ENCODE measurements at regions not wholly inside any gene's neighbourhood (a gene's known extent, or its start where the extent isn't known, plus 50 kb on each side); places are given as distances from the start of the nearest gene placed in this dataset.

DNA sequence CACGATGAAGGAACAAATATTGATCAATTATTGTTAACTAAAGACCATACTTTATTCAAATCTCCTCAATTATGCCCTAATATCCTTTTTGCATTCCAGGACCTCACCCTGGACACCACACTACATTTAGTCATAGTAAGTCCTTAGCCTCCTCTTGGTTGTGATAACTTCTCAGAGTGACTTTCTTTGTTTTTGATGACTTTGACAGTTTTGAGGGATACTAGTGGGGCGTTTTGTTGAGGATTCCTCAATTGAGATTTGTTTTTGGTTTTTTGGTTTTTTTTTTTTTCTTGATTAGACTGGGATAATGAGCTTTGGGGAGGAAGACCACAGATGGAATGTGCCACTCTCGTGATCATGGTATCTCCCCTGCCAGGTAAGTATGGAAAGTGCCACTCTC, 105.5 kb downstream of the SOX9 start:
- Mint-ChIP-seq H3K27ac (no peak overlapping the region), H3K36me3 (peaks cover 2% of the 10 kb centered on the region), H3K4me3 (no peak overlapping the region), H3K27me3 (no peaks in the 10 kb centered on the region), H3K4me1 (no peaks in the 10 kb centered on the region), H3K9me3 (peaks cover 0 to 6% (median 4%) of the 10 kb centered on the region in 3 donors)

DNA sequence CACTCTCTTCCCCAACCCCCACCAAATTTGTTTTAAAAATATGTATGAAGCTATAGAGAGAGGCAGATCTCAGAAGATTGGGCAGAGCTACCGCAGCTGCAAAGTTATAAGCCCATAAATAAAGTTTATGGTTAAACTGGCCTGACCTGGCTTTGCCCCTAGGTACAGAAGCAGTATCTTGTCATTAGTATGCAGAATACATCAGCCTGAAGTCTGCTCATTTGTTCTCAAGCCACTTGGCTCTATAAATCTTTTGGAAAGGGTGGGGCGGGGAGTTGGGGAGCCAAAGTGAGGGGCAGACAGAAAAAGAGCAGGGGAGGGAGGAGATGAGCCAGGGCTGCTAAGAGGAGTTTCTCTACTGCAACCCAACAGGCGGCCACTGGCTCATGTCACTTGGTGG, 113.2 kb downstream of the SOX9 start:
- Mint-ChIP-seq H3K4me1 (no peaks in the 10 kb centered on the region), H3K4me3 (no peak overlapping the region), H3K27ac (no peak overlapping the region), H3K36me3 (no peaks in the 10 kb centered on the region), H3K9me3 (peaks cover 2 to 3% (median 2%) of the 10 kb centered on the region in 3 donors), H3K27me3 (peaks cover 3% of the 10 kb centered on the region)

DNA sequence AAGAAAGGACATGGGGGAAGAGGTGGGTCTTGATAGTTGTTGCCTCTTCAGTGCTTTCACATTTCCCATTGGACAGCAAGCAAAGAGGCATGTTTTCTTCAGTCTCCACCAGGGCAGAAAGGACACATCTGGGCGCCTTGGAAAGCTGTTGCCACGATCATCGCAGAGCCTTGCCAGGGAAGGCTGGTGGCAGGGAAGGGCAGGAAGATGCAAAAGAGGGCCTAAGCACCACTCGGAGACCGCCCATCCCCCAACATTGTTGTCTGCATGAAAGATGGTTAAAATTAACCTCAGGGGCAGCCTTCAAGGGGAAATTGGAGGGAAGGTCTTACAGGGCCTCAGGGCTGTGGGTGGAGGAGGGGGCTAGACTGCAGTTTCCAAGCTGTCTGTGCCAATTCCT, 114.2 kb downstream of the SOX9 start:
- H3K4me1 Mint-ChIP-seq, result no peaks in the 10 kb centered on the region

DNA sequence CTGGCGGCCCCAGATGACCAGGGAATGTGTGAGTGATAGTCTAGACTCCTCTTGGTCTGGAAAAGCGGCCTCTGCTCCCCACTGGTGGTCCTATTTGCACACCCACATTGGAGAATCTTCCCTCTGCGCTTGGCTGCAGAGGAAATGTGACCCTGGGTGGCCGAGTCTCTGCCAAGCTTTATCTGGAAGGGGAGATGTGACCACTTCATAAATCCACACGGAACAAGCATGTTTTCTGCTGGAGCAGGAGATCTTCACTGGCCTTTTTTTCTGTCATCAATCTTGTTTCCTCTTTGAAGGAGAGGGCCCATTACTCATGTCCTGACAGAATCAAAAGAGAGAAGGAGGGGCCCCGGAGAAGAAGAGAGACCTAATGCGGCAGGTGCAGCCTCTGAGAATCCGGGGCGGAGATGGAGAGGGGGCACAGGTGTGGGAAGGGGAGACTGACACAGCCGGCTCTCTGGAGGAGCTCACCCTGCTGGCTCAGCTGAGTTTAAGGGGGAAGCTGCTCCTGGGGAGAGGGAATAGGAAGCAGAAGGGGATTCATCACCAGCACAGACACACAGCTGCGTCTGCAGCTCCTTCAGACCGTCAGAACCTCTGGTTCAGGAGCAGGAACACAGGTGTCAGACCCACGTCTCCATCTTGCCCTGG, 116.3 kb downstream of the SOX9 start:
- peaks cover 0 to 4% (median 3%) of the 10 kb centered on the region in 3 donors for H3K9me3 Mint-ChIP-seq
- no peak overlapping the region for H3K27ac Mint-ChIP-seq
- H3K36me3 Mint-ChIP-seq, result no peaks in the 10 kb centered on the region
- peaks cover 3% of the 10 kb centered on the region for H3K27me3 Mint-ChIP-seq
- H3K4me3 Mint-ChIP-seq, result no peak overlapping the region
- H3K4me1 Mint-ChIP-seq, result no peaks in the 10 kb centered on the region

More for the DNA sequence above, 114.2 kb downstream of the SOX9 start:
- Mint-ChIP-seq H3K27me3 (peaks cover 3% of the 10 kb centered on the region), H3K36me3 (no peaks in the 10 kb centered on the region), H3K4me3 (no peak overlapping the region), H3K27ac (no peak overlapping the region), H3K9me3 (peaks cover 2 to 5% (median 3%) of the 10 kb centered on the region in 3 donors)

DNA sequence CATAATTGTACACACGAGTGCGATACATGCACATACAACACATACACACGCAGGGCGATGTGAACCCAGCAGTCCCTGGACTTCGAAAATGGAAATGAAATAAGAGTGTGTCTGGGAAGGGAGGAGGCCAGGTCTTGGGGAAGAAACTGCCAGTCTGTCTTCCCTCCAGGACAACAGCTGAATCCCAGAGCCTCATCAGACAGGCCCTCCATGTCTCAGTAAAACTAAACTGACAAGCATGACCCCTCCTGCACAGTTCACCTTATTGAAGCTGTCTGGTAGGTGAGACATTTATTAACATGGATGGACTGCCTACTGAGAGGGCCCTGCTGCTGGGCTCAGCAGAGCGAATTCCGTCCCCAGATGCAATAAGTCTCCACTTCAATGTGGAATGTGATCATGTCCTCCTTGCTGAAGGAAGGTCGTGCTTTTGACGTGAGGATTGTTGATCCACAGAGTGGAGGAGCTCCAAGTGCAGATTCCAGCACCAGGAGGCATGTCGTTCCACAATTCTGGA, 117.4 kb downstream of the SOX9 start:
- no peaks in the 10 kb centered on the region for H3K4me1 Mint-ChIP-seq
- no peak overlapping the region for H3K27ac Mint-ChIP-seq

DNA sequence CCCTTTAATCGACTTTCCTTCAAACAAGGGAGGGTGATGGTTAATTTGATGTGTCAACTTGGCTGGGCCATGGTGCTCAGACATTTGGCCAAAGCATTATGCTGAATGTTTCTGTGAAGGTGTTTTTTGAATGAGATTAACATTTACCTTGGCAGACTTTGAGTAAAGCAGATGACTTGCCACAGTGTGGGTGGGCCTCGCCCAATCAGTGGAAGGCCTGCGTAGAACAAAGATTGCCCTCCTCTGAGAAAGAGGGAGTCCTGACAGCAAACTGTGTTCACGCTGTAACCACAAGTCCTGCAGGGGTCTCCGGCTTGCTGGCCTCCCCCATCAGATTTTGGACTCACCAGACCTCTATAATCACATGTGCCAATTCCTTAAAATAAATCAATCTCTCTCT, 118.7 kb downstream of the SOX9 start:
- Mint-ChIP-seq H3K27ac (no peak overlapping the region), H3K27me3 (peaks cover 3% of the 10 kb centered on the region), H3K4me3 (no peak overlapping the region), H3K36me3 (no peaks in the 10 kb centered on the region), H3K9me3 (peaks cover 5 to 9% (median 7%) of the 10 kb centered on the region in 3 donors), H3K4me1 (no peaks in the 10 kb centered on the region)

More for the DNA sequence above, 117.4 kb downstream of the SOX9 start:
- peaks cover 3 to 6% (median 3%) of the 10 kb centered on the region in 3 donors for H3K9me3 Mint-ChIP-seq
- no peak overlapping the region for H3K4me3 Mint-ChIP-seq
- no peaks in the 10 kb centered on the region for H3K36me3 Mint-ChIP-seq
- H3K27me3 Mint-ChIP-seq, result peaks cover 3% of the 10 kb centered on the region

DNA sequence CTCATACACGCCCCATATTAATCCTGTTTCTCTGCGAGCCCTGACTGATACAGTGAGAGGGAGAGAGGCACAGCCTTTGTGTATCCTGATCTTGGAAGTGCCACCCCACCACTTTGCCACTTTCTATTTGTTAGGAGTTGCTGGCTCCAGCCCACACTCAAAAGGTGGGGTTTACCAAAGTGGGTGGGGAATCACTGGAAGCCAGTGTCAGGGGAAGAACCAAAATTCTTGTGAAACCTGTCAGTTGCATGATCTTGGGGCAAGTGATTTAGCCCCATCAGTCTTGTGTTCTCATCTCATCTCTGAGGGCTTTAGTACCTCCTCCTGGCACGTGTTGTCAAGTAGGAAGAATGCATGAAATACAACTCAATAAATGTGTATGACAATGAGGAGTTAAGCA, 119.5 kb downstream of the SOX9 start:
- H3K27ac Mint-ChIP-seq, result no peak overlapping the region
- H3K4me3 Mint-ChIP-seq, result no peak overlapping the region
- H3K9me3 Mint-ChIP-seq, result peaks cover 5 to 9% (median 7%) of the 10 kb centered on the region in 3 donors
- H3K36me3 Mint-ChIP-seq, result no peaks in the 10 kb centered on the region
- peaks cover 3% of the 10 kb centered on the region for H3K27me3 Mint-ChIP-seq
- no peaks in the 10 kb centered on the region for H3K4me1 Mint-ChIP-seq

DNA sequence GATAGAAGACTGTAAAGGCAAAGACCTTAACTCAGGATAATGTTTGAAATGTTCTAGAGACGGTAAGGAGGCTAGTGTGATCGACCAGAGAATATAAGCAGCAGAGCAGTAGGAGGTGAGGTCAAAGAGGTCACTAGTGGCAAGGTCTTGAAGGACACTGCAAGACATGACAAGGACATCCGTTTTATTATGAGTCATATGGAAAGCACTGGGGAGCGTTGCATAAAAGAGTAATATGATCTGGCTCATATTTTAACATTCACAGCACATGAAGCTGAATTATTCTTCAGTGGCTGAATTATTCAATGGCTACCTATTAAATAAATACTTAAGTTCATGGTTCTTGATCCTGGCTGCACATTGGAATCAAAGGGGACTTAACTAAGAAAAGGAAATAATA, 123.7 kb downstream of the SOX9 start:
- no peaks in the 10 kb centered on the region for H3K27me3 Mint-ChIP-seq
- no peak overlapping the region for H3K27ac Mint-ChIP-seq
- no peak overlapping the region for H3K4me3 Mint-ChIP-seq
- H3K4me1 Mint-ChIP-seq, result no peaks in the 10 kb centered on the region
- H3K9me3 Mint-ChIP-seq, result peaks cover 4 to 9% (median 8%) of the 10 kb centered on the region in 3 donors
- H3K36me3 Mint-ChIP-seq, result no peaks in the 10 kb centered on the region

DNA sequence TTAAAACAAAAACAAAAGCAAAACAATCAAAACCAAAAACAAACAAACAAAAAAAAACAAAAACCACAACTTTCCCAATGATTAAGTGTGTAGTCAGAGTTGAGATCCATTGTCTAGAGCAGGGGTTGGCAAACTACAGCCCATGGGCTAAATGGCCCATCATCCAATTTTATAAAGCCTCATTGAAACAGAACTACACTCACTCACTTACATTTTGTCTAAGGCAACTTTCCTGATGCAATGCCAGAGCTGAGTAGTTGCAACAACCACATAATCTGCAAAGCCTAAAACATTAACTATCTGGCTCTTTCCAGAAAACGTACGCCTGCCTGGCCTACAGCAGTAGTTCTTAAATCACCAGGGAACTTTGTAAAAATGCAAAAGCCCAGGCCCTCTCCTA, 124.1 kb downstream of the SOX9 start:
- Mint-ChIP-seq H3K27me3 (no peaks in the 10 kb centered on the region), H3K9me3 (peaks cover 4 to 8% (median 6%) of the 10 kb centered on the region in 3 donors), H3K27ac (no peak overlapping the region), H3K36me3 (no peaks in the 10 kb centered on the region), H3K4me3 (no peak overlapping the region), H3K4me1 (no peaks in the 10 kb centered on the region)

DNA sequence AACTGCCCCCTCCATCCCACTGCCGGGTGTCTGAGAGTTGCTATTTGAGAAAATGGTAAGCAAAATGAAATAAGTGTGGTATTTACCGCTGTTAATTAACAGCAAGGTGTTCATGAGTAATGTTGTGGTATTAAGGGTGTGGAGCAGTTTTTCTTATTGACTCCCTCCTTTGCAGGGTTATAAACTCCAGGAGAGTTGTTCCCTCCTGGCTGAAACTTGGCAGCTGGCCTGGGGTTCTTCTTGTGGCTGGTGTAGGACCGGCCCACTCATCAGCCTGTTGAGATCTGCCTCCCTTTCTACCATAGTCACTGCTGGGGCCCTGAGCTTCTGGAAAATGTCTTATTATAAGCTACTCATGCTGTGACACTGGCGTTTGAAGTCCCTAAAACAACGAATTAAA, 128.6 kb downstream of the SOX9 start:
- Mint-ChIP-seq H3K4me3 (no peak overlapping the region), H3K4me1 (no peaks in the 10 kb centered on the region), H3K36me3 (no peaks in the 10 kb centered on the region), H3K27me3 (no peaks in the 10 kb centered on the region), H3K9me3 (peaks cover under 1 to 10% (median 5%) of the 10 kb centered on the region in 3 donors), H3K27ac (no peak overlapping the region)

DNA sequence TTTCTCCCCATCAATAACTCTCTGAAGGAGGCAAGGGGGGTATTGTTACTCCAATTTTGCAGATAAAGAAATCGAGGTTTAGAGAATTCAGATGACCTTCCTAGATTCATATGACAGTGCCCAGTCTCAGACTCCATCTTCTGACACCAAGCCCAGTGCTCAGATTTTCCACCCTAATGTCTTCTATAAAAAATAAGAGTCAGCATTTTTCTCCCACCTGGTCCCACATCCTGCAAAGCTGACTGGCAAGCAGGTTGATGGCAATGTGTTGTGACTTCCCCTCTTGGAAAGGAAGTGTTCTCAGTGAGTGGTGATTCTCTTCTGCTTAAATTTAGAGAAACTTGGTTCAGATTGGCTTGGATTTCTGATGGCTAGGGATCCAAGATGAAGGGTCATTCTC, 129.4 kb downstream of the SOX9 start:
- H3K27ac Mint-ChIP-seq, result no peak overlapping the region
- H3K36me3 Mint-ChIP-seq, result no peaks in the 10 kb centered on the region
- H3K4me3 Mint-ChIP-seq, result no peak overlapping the region
- H3K9me3 Mint-ChIP-seq, result peaks cover 3 to 10% (median 4%) of the 10 kb centered on the region in 3 donors
- H3K4me1 Mint-ChIP-seq, result no peaks in the 10 kb centered on the region
- no peaks in the 10 kb centered on the region for H3K27me3 Mint-ChIP-seq

DNA sequence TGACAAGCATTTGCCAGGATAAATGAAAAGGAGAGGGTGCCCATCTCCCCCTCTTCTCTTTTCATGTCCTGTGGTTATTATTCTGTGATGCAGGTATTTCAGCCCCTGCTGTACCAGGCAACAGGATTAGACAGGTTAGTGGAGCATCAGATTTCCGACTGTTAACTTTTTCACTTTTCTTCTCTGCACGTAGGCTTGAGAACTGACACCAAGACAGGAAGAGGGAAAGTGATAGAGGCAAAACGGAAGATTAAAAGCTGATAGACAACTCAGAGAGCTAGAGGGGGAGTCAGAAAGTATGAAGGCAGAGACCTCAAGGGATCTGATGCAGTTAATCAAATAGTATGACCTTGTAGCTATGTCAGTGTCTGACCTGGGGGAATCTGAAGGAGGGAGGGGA, 132.8 kb downstream of the SOX9 start:
- H3K9me3 Mint-ChIP-seq, result peaks cover 3 to 15% (median 7%) of the 10 kb centered on the region in 3 donors
- H3K27me3 Mint-ChIP-seq, result no peaks in the 10 kb centered on the region

DNA sequence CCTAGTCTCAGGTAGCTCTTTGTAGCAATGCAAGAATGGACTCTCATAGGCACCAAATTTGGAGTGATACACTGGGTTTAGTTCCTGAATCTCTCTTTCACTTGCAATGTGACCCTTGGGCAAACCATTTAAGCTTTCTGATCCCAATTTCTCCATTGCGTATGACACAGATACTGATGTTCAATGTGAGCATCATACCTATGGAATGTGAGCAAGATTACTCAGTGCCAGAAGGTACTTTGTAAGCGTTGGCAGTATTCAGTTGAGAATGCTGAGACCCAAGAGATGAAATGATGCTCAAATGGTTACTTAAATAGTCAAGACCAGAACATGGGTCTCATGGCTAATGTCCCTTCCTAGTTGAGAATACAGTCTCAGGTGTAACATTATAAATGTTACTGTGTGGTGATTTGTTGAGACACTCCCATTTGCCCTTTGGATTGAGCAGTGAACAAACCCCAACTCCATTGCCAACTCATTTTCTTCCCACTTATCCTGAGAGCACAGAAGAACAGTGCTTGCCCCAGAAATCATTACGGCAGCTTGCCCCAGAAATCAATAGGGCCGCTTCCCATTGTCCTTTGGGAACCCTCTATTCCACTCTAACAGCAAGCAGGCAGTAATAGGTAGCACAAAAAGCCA, 134.1 kb downstream of the SOX9 start:
- Mint-ChIP-seq H3K36me3 (no peaks in the 10 kb centered on the region), H3K27ac (no peak overlapping the region), H3K4me3 (no peak overlapping the region), H3K4me1 (no peaks in the 10 kb centered on the region), H3K9me3 (peaks cover 2 to 15% (median 8%) of the 10 kb centered on the region in 3 donors), H3K27me3 (no peaks in the 10 kb centered on the region)

More for the DNA sequence above, 132.8 kb downstream of the SOX9 start:
- Mint-ChIP-seq H3K27ac (no peak overlapping the region), H3K36me3 (no peaks in the 10 kb centered on the region), H3K4me1 (no peaks in the 10 kb centered on the region), H3K4me3 (no peak overlapping the region)

DNA sequence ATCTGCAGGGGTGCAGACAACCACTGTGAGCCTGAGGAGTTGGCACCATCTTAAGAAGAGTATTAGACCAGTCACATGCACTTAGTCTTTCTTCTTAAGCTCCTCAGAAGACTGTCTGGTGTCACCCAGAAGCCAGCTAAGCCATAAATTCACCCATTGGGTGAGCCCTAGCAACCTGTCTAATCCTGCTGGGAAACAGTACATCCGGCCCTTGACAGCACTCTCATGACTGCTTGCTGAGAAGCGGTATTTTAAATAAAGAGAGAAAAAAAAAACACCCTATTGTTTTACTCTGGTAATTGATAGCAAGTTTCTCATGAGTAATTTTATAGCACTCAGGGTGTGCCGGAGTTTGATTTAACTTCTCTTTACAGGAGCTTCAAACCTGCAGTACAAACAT, 134.7 kb downstream of the SOX9 start:
- no peak overlapping the region for H3K27ac Mint-ChIP-seq
- H3K9me3 Mint-ChIP-seq, result peaks cover 2 to 15% (median 8%) of the 10 kb centered on the region in 3 donors
- H3K36me3 Mint-ChIP-seq, result no peaks in the 10 kb centered on the region
- no peak overlapping the region for H3K4me3 Mint-ChIP-seq
- no peaks in the 10 kb centered on the region for H3K27me3 Mint-ChIP-seq
- H3K4me1 Mint-ChIP-seq, result no peaks in the 10 kb centered on the region

DNA sequence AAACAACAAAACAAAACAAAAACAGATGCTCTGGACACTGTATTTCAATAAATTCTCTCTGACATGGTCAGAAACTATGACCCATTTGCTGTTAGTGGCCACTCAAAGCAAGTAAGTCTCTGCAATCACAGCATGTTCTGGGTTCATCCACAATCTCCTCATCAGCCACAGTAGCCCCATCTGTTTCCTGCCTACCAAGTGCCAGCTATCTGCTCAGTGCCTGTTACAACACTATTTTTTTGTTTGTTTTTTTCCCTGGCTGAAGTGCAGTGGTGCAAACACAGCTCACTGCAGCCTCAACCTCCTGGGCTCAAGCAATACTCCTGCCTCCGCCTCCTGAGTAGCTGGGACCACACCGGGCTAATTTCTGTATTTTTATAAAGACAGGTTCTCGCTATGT, 137.9 kb downstream of the SOX9 start:
- Mint-ChIP-seq H3K4me3 (no peak overlapping the region), H3K4me1 (no peaks in the 10 kb centered on the region), H3K27ac (no peak overlapping the region), H3K36me3 (no peaks in the 10 kb centered on the region), H3K27me3 (no peaks in the 10 kb centered on the region), H3K9me3 (peaks cover 6 to 10% (median 8%) of the 10 kb centered on the region in 3 donors)

DNA sequence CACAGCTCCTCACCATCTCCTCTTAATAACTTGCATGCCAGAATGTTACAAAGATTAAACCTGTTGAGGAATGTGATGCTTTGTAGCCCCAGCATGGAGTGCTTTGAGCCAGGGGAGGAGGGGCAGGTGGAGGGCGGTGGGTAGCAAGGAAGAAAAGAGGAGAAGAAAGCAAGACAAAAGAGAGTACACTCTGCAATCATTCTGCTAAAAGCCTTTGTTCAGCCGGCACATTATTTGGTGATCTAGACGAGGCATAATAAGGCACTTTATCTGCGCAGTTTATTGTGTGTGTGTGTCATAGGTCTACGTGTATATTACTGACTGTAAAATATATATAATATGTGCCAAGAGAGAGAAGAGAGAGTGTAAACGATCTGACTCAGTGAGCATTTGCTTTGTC, 139.1 kb downstream of the SOX9 start:
- H3K36me3 Mint-ChIP-seq, result no peaks in the 10 kb centered on the region
- no peak overlapping the region for H3K27ac Mint-ChIP-seq
- no peaks in the 10 kb centered on the region for H3K27me3 Mint-ChIP-seq
- H3K9me3 Mint-ChIP-seq, result peaks cover 5 to 15% (median 6%) of the 10 kb centered on the region in 3 donors
- no peak overlapping the region for H3K4me3 Mint-ChIP-seq
- no peaks in the 10 kb centered on the region for H3K4me1 Mint-ChIP-seq

Data from IgD-negative memory B cell (primary cell).